Fibroblast of the aortic adventitia (primary cell): ENCODE measurements at regions not wholly inside any gene's neighbourhood (a gene's known extent, or its start where the extent isn't known, plus 50 kb on each side); places are given as distances from the start of the nearest gene placed in this dataset.
A peak's percentile ranks its signal among the peaks of the same experiment; 100 is the strongest.

Experiments used
- DNase-seq: peaks from one replicate; pipeline ENCODE4 v3.0.0-alpha.2; 2010; ENCODE audit warnings: low read depth
- H3K4me3 ChIP-seq: 2 replicates; pipeline ENCODE4 v1.5.1; 2011; ENCODE audit warnings: low read depth, mild to moderate bottlenecking, control low read depth, low read length, moderate library complexity
- TF ChIP-seq, protein P1 (sequence below): IDR thresholded peaks from 2 replicates; pipeline ENCODE4 v1.5.1; 2011; ENCODE audit warnings: mild to moderate bottlenecking, low read length, control low read depth, inconsistent platforms; ENCODE audit not compliant: insufficient read depth

DNA sequence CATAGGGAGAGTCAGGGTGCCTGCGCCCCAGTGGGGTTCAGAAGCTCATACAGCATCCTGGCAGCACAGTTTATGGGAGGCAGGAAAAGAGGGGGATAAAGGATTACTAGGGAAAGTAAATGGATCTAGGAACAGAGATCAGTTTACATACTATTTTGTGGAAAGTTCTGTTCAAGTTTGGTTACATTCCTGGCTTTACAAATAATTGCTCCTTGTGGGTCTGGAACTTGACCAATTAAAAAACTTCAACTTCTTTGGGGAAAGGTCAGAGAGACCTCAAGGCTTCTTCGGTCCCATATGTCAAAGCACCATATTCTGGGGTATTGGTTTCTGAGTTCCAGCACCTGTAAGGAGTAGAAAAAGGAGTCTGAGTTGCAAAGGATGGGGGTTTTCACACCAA lies 64.1 kb downstream of the ZDHHC19 start:
- DNase-seq: no peak
- H3K4me3 ChIP-seq: no peak overlapping the region
- TF ChIP-seq, protein P1, sequence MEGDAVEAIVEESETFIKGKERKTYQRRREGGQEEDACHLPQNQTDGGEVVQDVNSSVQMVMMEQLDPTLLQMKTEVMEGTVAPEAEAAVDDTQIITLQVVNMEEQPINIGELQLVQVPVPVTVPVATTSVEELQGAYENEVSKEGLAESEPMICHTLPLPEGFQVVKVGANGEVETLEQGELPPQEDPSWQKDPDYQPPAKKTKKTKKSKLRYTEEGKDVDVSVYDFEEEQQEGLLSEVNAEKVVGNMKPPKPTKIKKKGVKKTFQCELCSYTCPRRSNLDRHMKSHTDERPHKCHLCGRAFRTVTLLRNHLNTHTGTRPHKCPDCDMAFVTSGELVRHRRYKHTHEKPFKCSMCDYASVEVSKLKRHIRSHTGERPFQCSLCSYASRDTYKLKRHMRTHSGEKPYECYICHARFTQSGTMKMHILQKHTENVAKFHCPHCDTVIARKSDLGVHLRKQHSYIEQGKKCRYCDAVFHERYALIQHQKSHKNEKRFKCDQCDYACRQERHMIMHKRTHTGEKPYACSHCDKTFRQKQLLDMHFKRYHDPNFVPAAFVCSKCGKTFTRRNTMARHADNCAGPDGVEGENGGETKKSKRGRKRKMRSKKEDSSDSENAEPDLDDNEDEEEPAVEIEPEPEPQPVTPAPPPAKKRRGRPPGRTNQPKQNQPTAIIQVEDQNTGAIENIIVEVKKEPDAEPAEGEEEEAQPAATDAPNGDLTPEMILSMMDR: no peak

DNA sequence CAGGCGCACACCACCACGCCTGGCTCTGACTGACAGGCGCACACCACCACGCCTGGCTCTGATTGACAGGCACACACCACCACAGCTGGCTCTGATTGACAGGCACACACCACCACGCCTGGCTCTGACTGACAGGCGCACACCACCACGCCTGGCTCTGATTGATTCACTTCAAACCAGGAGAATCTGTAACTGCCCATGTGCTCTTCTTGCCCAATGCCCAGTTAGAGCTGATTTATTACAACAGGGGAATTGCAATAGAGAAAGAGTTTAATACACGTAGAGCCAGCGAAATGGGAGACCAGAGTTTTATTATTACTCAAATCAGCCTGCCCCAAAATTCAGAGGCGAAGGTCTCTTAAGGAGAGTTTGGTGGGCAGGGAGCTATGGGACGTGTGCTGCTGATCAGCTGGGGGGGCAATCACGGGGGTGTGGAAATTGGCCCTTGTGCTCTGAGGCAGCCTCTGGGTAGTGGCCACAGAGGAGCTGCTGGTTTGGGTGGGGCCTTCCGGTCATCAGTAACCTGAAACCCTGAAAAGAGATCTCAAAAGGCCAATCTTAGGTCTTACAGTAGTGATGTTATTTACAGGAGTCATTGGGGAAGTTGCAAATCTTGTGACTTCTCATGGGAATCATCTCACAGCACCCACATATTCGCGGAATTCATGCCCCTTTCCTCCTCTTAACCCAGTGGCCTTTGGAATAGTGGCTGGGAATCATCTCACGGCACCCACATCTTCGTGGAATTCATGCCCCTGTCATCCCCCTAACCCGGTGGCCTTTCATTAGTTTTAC lies 63.8 kb upstream of the TFRC start:
- H3K4me3 ChIP-seq: no peak overlapping the region
- TF ChIP-seq, protein P1: no peak
- DNase-seq: no peak

DNA sequence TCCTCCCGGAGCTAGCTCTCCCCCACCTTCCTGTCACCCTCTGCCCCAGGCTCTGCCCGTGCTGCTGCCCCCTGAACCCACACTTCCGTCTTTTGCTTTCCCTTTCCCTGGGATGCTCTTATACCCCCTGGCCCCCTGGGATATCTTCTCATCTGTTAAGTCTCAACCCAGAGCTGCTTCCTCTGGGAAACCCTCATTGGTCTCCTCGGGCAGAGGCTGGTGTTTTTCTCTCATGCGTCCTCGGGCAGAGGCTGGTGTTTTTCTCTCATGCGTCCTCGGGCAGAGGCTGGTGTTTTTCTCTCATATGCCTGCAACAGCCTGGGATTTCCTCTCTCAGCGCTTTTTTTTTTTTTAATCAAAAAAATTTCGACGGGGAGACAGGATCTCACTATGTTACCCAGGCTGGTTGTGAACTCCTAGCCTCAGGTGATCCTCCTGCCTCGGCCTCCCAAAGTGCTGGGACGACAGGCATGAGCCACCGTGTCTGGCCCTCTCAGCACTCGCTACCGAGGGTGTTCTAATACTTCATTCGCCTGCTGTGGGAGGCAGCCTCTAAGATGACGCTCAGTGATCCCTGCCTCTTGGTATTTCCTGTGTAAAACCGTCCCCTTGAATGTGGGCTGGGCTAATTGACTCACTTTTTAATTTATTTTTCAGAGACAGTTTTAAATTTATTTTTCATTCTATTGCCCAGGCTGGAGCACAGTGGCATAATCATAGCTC lies 62.7 kb upstream of the TFRC start:
- peak; percentile 41 for DNase-seq
- TF ChIP-seq, protein P1: no peak

DNA sequence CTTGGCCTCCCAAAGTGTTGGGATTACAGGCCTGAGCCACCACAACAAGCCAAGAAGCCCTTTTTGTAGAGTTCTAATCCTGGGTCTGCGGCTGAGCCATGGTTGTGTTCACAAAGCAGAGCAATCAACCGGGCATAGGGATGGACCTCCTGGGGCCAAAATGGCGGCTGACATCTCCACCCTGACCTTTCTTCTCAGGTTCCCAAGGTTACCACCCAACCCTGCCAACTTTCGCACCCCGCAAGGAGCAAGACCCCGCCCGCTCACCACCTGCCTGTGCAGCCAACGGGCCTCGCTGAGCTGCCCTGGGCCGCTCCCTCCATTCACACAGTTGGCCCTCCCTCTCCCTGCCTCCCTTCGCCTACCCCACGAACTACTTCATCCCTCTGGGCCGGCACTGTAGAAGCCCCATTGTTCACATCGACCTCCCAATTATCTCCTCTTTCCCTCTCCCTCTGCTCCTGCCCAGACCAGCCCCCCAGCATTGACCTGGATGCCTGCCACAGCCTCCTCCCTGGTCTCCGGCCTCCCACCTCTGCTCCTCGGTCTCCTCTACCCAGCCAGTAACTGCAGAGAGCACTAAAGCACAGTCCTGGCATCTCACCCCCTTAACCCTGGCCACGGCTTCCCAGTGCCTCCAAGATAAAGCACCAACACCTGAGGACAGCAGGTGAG lies 62.0 kb upstream of the TFRC start:
- DNase-seq: no peak
- H3K4me3 ChIP-seq: no peak overlapping the region
- TF ChIP-seq, protein P1: no peak

More for the DNA sequence above, 62.7 kb upstream of the TFRC start:
- H3K4me3 ChIP-seq: no peak overlapping the region

DNA sequence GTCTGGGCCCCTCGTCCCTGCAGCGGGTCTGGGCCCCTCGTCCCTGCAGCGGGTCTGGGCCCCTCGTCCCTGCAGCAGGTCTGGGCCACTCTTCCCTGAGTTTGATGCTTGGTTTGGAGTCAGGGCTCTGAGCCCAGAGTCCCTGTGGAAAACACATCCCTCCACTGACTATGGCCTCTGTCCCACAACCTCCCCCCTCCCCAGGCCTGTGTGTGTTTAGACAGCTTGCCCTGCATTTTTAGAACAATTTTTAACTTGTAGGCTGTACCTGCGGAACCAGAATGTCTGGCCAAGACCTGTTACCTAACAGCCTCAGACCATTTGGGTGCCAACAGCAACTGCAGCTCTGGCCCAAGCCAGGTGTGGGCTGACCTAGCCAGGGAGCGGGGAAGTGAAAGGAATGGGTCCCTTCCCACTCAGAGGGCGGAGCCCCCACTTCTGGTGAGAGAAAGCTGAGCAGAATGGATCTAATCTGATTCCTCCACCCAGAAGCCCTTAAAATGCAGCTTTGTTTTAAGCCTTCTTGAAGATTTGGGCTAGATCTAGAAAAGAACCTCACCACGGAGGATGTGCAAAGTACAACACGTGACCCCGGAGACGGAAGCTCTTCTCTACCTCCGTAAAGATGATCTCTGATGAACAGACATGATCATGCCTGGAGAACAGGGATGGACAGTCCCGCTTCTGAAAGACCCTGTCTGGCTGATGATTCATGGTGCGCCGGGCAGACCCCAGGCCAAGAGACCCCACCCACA lies 60.5 kb upstream of the TFRC start:
- H3K4me3 ChIP-seq: no peak overlapping the region
- no peak for DNase-seq
- TF ChIP-seq, protein P1: no peak

DNA sequence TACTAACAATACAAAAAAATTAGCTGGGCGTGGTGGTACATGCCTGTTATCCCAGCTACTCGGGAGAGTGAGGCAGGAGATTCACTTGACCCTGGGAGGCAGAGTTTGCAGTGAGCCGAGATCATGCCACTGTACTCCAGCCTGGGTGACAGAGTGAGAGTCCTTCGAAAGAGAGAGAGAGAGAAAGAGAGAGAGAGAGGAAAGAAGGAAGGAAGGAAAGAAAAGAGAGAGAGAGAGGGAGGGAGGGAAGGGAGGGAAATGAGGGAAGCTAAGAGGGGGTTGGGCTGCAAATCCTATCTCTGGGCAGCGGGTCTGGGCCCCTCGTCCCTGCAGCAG lies 59.9 kb upstream of the TFRC start:
- H3K4me3 ChIP-seq: no peak overlapping the region
- DNase-seq: no peak
- TF ChIP-seq, protein P1: no peak
